Kidney (tissue), 13 donors: ENCODE measurements at regions not wholly inside any gene's neighbourhood (a gene's known extent, or its start where the extent isn't known, plus 50 kb on each side); places are given as distances from the start of the nearest gene placed in this dataset.

Experiments
- DNase-seq, 5 donors: peaks; one replicate each; pipeline ENCODE4 v3.0.0-alpha.2; 2013 to 2020
- FAIRE-seq: peaks from 2 replicates; lab custom pipeline; 2012; peaks lifted over from hg19 to GRCh38; lab: Jason Lieb, UNC
- H3K27ac ChIP-seq, 2 donors: one replicate each; pipeline ENCODE4 v1.7.0; 2013; ENCODE audit warnings: low read depth in 2 of 2, low read length in 2 of 2, inconsistent platforms in 1 of 2
- H3K27me3 ChIP-seq: one replicate; pipeline ENCODE4 v1.7.1; 2013; ENCODE audit warnings: low read length, inconsistent platforms; ENCODE audit not compliant: control insufficient read depth, insufficient read depth
- H3K36me3 ChIP-seq, 3 donors: one replicate each; pipeline versions ENCODE4 v1.7.0 to v1.7.1; 2013; ENCODE audit warnings: low read length in 3 of 3, control low read depth in 1 of 3, inconsistent platforms in 1 of 3; ENCODE audit not compliant: insufficient read depth in 3 of 3, control insufficient read depth in 2 of 3
- H3K4me1 ChIP-seq, 3 donors: one replicate each; pipeline versions ENCODE4 v1.7.0 to v1.7.1; 2013; ENCODE audit warnings: low read length in 3 of 3, inconsistent platforms in 1 of 3, low read depth in 1 of 3; ENCODE audit not compliant: control insufficient read depth in 2 of 3, insufficient read depth in 2 of 3
- H3K4me3 ChIP-seq, 3 donors: one replicate each; pipeline versions ENCODE4 v1.7.0 to v1.8.1; 2013; ENCODE audit warnings: low read length in 3 of 3, control low read depth in 1 of 3, inconsistent platforms in 1 of 3
- H3K9ac ChIP-seq, 3 donors: one replicate each; pipeline versions ENCODE4 v1.7.0 to v1.7.1; 2013; ENCODE audit warnings: low read length in 3 of 3, control low read depth in 1 of 3, inconsistent platforms in 1 of 3
- H3K9me3 ChIP-seq, 3 donors: one replicate each; pipeline versions ENCODE4 v1.7.0 to v1.7.1; 2013; ENCODE audit warnings: low read length in 3 of 3, control low read depth in 1 of 3, inconsistent platforms in 1 of 3; ENCODE audit not compliant: control insufficient read depth in 2 of 3, insufficient read depth in 1 of 3
- intact Hi-C: fragments of 100-400 bp; cut with DNase I; formaldehyde crosslinking; loops from one replicate; pipeline ENCODE4 v1.11.1; 2022
- TF ChIP-seq, protein P1 (sequence below): IDR thresholded peaks from 3 replicates; pipeline ENCODE4 v1.5.1; 2012; ENCODE audit warnings: mild to moderate bottlenecking, moderate library complexity, borderline replicate concordance; ENCODE audit not compliant: insufficient read depth; ENCODE audit errors: extremely low read depth
- donor health status: control.
- donor health status: control.
- donor health status: control.
- donor health status: control.
- donor health status: control.
- donor health status: DM: yes; HTN: yes; CAD: no.
- donor health status: Normal renal cell carcinoma (clear cell type).

DNA sequence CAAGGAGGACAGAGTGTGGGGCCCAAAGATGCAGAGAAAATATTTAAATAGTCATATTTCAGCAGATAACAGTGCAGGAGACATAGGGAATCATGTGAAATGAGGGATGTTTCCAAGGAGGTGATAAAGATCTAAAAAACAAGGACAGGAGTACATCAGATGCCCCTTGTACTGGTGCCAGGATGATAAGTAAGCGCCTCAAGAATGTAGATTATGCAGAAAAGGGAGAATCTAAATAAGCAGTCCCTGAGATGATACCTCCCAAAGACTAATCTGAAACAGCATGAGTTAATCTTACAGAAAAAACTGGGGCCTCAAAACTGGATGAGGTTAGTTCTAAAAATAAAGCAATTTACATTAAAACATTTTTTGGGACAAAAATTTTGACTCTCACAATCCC, 136.1 kb upstream of the WDFY3 start:
- Histone ChIP-seq H3K9me3 (no peaks in the 10 kb centered on the region), H3K4me3 (no peak overlapping the region), H3K9ac (no peak overlapping the region), H3K27me3 (no peaks in the 10 kb centered on the region), H3K27ac (no peak overlapping the region), H3K4me1 (no peaks in the 10 kb centered on the region), H3K36me3 (no peaks in the 10 kb centered on the region)
- DNase-seq (no peak), FAIRE-seq (no peak)
- TF ChIP-seq, protein P1, sequence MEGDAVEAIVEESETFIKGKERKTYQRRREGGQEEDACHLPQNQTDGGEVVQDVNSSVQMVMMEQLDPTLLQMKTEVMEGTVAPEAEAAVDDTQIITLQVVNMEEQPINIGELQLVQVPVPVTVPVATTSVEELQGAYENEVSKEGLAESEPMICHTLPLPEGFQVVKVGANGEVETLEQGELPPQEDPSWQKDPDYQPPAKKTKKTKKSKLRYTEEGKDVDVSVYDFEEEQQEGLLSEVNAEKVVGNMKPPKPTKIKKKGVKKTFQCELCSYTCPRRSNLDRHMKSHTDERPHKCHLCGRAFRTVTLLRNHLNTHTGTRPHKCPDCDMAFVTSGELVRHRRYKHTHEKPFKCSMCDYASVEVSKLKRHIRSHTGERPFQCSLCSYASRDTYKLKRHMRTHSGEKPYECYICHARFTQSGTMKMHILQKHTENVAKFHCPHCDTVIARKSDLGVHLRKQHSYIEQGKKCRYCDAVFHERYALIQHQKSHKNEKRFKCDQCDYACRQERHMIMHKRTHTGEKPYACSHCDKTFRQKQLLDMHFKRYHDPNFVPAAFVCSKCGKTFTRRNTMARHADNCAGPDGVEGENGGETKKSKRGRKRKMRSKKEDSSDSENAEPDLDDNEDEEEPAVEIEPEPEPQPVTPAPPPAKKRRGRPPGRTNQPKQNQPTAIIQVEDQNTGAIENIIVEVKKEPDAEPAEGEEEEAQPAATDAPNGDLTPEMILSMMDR = no peak
- intact Hi-C loops = no loop called here

DNA sequence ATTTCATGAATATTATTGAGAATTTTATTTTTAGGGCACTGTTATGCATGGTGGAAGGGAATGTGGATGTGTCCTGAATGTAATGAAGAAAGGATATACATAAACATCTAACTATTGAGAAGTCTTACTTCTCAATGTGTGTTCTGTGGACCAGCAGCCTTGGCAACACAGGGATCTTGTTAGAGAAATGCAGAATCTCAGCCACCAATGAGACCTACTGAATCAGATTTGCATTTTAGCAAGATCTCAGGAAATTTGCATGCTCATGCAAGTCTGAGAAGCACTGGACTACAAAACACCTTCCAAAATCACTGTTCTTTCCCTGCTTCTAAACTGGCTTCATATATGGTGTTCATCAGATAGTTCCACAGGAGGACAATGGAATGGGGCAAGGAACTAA, 139.7 kb upstream of the WDFY3 start:
- Histone ChIP-seq H3K9ac (no peak overlapping the region), H3K4me1 (no peaks in the 10 kb centered on the region)
- FAIRE-seq = no peak

DNA sequence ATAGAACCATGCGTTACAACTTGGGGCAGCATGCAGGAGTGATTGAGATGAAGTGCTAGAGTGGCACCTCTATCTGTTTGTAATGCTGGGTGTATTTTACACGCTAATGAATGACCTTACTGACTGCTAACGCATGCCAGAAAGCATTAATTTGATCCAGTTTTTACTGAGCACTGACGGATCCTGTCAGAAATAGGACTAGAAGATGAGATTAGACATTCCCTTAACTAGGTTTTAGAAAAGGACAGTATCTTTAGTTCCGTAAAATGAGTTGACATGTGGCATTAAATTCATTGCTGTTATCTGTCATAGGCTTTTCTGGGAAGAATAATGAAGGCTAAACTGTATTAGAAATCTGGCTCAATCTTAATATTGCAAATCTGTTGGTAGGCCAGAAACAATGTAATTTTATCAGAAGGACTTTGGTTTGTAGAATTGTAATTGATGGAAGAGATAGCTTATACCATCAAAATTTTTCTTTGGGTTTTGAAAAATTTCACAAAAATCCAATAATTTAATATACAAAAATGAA, 140.4 kb upstream of the WDFY3 start:
- no peaks in the 10 kb centered on the region for H3K9me3 ChIP-seq
- no peak overlapping the region for H3K27ac ChIP-seq
- no peaks in the 10 kb centered on the region for H3K4me1 ChIP-seq
- H3K4me3 ChIP-seq = no peak overlapping the region
- H3K27me3 ChIP-seq = no peaks in the 10 kb centered on the region
- DNase-seq (no peak), FAIRE-seq (no peak)
- H3K36me3 ChIP-seq = no peaks in the 10 kb centered on the region
- TF ChIP-seq, protein P1 = no peak
- no peak overlapping the region for H3K9ac ChIP-seq
- intact Hi-C loops = no loop called here

More for the DNA sequence above, 139.7 kb upstream of the WDFY3 start:
- Histone ChIP-seq H3K36me3 (no peaks in the 10 kb centered on the region), H3K4me3 (no peak overlapping the region), H3K9me3 (no peaks in the 10 kb centered on the region), H3K27ac (no peak overlapping the region), H3K27me3 (no peaks in the 10 kb centered on the region)
- no peak for DNase-seq
- intact Hi-C loops = no loop called here
- TF ChIP-seq, protein P1 = no peak

DNA sequence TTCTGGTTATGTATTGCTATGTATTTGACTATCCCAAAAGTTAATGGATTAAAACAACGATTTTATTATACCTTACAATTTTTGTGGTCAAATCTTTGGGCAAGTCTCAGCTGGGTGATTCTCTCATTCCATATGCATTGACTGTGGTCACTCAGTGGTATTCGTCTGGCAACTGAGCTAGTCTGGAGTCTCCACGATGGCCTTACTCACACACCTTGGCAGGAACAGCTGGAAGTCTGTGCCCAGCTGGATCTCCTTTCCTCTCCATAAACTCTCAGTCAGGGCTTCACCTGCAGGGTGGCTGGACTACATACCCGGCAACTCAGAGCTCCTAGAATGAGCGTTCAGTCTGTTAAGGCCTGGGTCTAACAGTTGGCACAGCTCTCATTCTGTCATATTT, 141.1 kb upstream of the WDFY3 start:
- no peak overlapping the region for H3K27ac ChIP-seq
- no peaks in the 10 kb centered on the region for H3K4me1 ChIP-seq
- H3K9ac ChIP-seq = no peak overlapping the region
- TF ChIP-seq, protein P1 = no peak
- intact Hi-C loops = no loop called here
- peak in 1 of 5 donors; percentile 5 for DNase-seq
- H3K4me3 ChIP-seq = no peak overlapping the region
- no peaks in the 10 kb centered on the region for H3K27me3 ChIP-seq
- H3K9me3 ChIP-seq = no peaks in the 10 kb centered on the region
- no peak for FAIRE-seq
- H3K36me3 ChIP-seq = no peaks in the 10 kb centered on the region
